Tibial nerve (tissue), 4 donors: ENCODE measurements at regions not wholly inside any gene's neighbourhood (a gene's known extent, or its start where the extent isn't known, plus 50 kb on each side); places are given as distances from the start of the nearest gene placed in this dataset.

Experiments used
- DNase-seq, 2 donors: peaks; one replicate each; pipeline ENCODE4 v3.0.0-alpha.2; 2019; ENCODE audit warnings: low spot score in 2 of 2
- H3K27ac ChIP-seq, 4 donors: fragments of 200-600 bp; sonication (generic) in 3 of 4; one replicate each; pipeline ENCODE4 v1.5.1; 2017 to 2019; ENCODE audit warnings: mild to moderate bottlenecking in 1 of 4
- H3K27me3 ChIP-seq, 2 donors: fragments of 200-600 bp; sonication (generic) in 1 of 2; one replicate each; pipeline versions ENCODE4 v1.5.1 to v1.6.0; 2017 to 2019
- H3K36me3 ChIP-seq, 3 donors: fragments of 200-600 bp; sonication (generic); one replicate each; pipeline ENCODE4 v1.5.1; 2018 to 2019
- H3K4me1 ChIP-seq, 4 donors: fragments of 200-600 bp; sonication (generic) in 3 of 4; one replicate each; pipeline ENCODE4 v1.5.1; 2017 to 2019
- H3K4me3 ChIP-seq, 4 donors: fragments of 200-600 bp; sonication (generic) in 3 of 4; one replicate each; pipeline ENCODE4 v1.5.1; 2017 to 2019; ENCODE audit warnings: mild to moderate bottlenecking in 1 of 4, moderate library complexity in 1 of 4
- H3K9me3 ChIP-seq, 4 donors: fragments of 200-600 bp; sonication (generic) in 3 of 4; one replicate each; pipeline ENCODE4 v1.5.1; 2017 to 2019
- EP300 ChIP-seq, 2 donors: sonication (generic); formaldehyde crosslinking; IDR thresholded peaks; one replicate each; pipeline ENCODE4 v1.6.1; 2017; ENCODE audit warnings: antibody characterized with exemption in 2 of 2, mild to moderate bottlenecking in 1 of 2
- POLR2A ChIP-seq, 2 donors: fragments of 450-650 bp; IDR thresholded peaks; one replicate each; pipeline ENCODE4 v1.6.1; 2017; ENCODE audit warnings: antibody characterized with exemption in 2 of 2, mild to moderate bottlenecking in 2 of 2, moderate library complexity in 2 of 2
- WGBS, 2 donors: methylation state at CpG; one replicate each; pipeline ENCODE4 v1.1.5; 2018; 5-methylcytosine and 5-hydroxymethylcytosine counted together
- TF ChIP-seq, protein P1 (sequence below), 5 experiments: fragments of 200-600 bp in 3 of 5; fragments of 450-650 bp in 2 of 5; sonication (generic) in 3 of 5; IDR thresholded peaks; one replicate each; pipeline ENCODE4 v1.5.1; 2016 to 2019; ENCODE audit warnings: antibody characterized with exemption in 5 of 5, mild to moderate bottlenecking in 3 of 5, moderate library complexity in 2 of 5

DNA sequence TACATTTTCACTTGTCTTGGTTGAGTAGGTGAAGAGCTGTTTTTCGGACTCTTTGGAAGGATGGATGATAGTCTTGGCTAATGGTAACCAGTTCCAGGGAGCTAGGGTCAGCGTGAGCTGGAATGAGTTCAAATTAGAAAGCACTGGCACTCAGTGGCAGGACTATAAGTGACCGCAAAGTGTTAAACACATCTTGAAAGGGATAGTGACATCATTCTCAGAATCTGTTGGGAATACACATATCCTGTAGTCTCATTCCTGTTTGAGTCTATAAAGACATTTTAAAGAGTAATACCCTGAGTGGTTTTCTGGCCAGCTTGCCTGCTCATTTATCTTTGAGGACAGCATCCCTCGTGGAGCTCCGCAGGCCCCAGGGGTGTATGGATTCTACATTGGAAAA, 56.7 kb upstream of the TMEM248 start:
- Histone ChIP-seq H3K27me3 (no peaks in the 10 kb centered on the region), H3K9me3 (no peaks in the 10 kb centered on the region), H3K27ac (no peak overlapping the region), H3K4me3 (no peak overlapping the region), H3K4me1 (no peaks in the 10 kb centered on the region), H3K36me3 (peaks cover 0 to 75% (median 0%) of the 10 kb centered on the region in 3 donors)
- no peak for DNase-seq
- TF ChIP-seq POLR2A (IDR thresholded peaks at IDR 0.05) (no peak), EP300 (IDR thresholded peaks at IDR 0.05) (no peak)
- TF ChIP-seq, protein P1, sequence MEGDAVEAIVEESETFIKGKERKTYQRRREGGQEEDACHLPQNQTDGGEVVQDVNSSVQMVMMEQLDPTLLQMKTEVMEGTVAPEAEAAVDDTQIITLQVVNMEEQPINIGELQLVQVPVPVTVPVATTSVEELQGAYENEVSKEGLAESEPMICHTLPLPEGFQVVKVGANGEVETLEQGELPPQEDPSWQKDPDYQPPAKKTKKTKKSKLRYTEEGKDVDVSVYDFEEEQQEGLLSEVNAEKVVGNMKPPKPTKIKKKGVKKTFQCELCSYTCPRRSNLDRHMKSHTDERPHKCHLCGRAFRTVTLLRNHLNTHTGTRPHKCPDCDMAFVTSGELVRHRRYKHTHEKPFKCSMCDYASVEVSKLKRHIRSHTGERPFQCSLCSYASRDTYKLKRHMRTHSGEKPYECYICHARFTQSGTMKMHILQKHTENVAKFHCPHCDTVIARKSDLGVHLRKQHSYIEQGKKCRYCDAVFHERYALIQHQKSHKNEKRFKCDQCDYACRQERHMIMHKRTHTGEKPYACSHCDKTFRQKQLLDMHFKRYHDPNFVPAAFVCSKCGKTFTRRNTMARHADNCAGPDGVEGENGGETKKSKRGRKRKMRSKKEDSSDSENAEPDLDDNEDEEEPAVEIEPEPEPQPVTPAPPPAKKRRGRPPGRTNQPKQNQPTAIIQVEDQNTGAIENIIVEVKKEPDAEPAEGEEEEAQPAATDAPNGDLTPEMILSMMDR (IDR thresholded peaks at IDR 0.05) = no peak
- WGBS, 2 donors = 81 to 89% methylated on average over 5 of the region's 5 CpGs

DNA sequence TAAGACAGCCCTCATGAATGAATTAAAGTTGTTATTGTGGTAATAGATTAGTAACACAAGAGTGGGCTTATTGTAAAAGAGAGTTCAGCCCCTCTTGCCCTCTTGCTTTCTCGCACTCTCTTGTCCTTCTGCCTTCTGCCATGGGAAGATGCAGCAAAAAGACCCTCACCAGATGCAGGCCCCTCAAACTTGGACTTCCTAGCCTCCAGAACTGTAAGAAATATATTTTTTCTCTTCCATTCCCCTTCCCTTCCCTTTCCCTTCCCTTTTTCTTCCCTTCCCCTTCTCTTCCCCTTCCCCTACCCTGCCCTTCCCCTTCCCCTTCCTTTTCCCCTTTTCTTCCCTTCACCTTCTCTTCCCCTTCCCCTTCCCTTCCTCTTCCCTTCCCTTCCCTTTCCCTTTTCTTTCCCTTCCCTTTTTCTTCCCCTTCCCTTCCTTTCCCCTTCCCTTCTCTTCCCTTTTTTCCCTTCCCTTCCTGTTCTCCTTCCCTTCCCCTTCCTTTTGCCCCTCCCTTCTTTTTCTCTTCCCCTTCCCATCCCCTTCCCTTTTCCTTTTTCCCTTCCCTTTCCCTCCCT, 55.6 kb upstream of the TMEM248 start:
- no peaks in the 10 kb centered on the region for H3K4me1 ChIP-seq
- TF ChIP-seq, protein P1 (IDR thresholded peaks at IDR 0.05) = no peak
- TF ChIP-seq EP300 (IDR thresholded peaks at IDR 0.05) (no peak), POLR2A (IDR thresholded peaks at IDR 0.05) (no peak)
- no peaks in the 10 kb centered on the region for H3K9me3 ChIP-seq
- 85 to 86% methylated on average over 1 of the region's 1 CpG for WGBS, 2 donors
- H3K36me3 ChIP-seq = peaks cover 0 to 75% (median 0%) of the 10 kb centered on the region in 3 donors
- no peak overlapping the region for H3K4me3 ChIP-seq
- DNase-seq = no peak
- H3K27me3 ChIP-seq = no peaks in the 10 kb centered on the region
- H3K27ac ChIP-seq = no peak overlapping the region

DNA sequence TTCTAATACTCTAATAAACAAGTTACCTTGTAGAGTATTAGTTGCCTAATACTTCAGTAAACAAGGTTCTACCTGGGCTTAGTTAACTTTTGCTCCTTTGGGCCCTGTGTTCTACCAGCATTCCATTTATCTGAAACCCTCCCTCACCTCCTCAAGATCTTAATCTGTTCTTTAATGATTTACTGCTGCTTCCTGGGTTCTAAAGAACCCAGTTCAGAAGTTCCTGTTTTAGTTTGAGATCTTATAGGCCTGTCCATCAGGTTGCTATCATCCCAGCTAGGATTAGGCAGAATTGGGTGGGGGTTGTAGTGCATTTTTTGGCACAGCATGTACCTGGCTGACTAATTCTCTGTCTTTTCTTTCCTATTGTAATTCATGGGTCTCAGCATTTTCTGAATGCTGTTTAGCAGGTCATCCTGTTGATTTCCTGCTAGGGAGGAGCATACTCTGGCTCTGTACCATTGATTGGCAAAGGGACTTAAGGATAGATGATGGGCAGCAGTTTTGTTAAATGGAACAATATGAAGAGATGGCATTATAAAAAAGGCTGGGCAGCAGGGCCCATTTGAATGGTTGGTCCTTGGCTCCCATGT, 53.7 kb upstream of the TMEM248 start:
- Histone ChIP-seq H3K36me3 (peaks cover 0 to 65% (median 0%) of the 10 kb centered on the region in 3 donors), H3K4me1 (no peaks in the 10 kb centered on the region), H3K27me3 (no peaks in the 10 kb centered on the region), H3K4me3 (no peak overlapping the region), H3K27ac (no peak overlapping the region), H3K9me3 (no peaks in the 10 kb centered on the region)
- DNase-seq = no peak
- TF ChIP-seq EP300 (IDR thresholded peaks at IDR 0.05) = no peak
- TF ChIP-seq, protein P1 (IDR thresholded peaks at IDR 0.05) = no peak
- TF ChIP-seq POLR2A (IDR thresholded peaks at IDR 0.05) = no peak

DNA sequence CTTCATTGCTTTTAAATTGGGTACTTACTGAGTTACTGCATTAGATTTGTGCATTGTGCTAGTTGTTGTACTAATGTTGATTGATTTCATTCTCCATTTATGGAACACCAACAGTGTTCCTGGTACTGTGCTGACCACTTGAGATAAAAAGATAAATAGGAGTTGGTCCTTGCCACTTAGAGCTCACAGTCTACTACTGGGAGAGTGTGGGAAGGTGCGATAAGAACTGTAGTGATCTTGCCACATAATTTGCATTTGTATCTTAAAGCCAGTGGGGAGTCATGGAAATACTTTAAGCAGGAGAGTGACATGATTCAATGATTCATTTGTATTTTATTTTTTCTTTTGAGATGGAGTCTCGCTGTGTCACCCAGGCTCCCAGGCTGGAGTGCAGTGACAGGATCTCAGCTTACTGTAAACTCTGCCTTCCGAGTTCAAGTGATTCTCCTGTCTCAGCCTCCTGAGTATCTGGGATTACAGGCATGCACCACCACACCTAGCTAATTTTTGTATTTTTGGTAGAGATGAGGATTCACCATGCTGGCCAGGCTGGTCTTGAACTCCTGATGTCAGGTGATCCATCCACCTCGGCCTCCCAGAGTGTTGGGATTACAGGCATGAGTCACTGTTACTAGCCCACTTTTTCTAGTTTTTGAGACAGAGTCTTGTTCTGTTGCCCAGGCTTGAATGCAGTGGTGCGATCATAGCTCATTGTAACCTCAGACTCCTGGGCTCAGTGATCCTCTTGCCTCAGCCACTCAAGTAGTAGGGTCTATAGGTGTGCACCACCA, 51.2 kb upstream of the TMEM248 start:
- no peaks in the 10 kb centered on the region for H3K4me1 ChIP-seq
- DNase-seq = no peak
- H3K27ac ChIP-seq = no peak overlapping the region
- H3K27me3 ChIP-seq = no peaks in the 10 kb centered on the region
- WGBS, 2 donors = 94 to 95% methylated on average over 5 of the region's 5 CpGs
- no peak overlapping the region for H3K4me3 ChIP-seq
- TF ChIP-seq POLR2A (IDR thresholded peaks at IDR 0.05) (no peak), EP300 (IDR thresholded peaks at IDR 0.05) (no peak)
- TF ChIP-seq, protein P1 (IDR thresholded peaks at IDR 0.05) = no peak
- H3K36me3 ChIP-seq = peaks cover 0 to 45% (median 0%) of the 10 kb centered on the region in 3 donors
- H3K9me3 ChIP-seq = no peaks in the 10 kb centered on the region

DNA sequence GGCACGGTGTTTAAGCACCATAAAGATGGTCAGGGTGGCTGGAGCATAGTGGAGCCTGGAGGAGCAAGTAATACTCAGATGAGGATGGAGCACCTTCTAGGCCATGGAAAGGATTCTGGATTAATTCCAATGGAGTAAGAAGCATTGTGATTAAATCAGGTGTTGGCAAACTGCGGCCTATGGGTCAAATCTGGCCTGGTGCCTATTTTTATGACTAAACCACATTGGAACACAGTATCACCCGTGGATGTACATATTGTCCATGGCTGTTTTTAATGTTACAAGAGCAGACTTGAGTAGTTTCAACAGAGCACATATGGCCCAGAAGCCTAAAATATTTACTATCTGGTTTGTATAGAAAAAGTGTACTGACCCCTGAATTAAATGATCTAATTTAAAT, 49.9 kb upstream of the TMEM248 start:
- no peak overlapping the region for H3K27ac ChIP-seq
- peaks cover 0 to 37% (median 0%) of the 10 kb centered on the region in 3 donors for H3K36me3 ChIP-seq
- no peaks in the 10 kb centered on the region for H3K9me3 ChIP-seq
- no peak overlapping the region for H3K4me3 ChIP-seq
- H3K27me3 ChIP-seq = no peaks in the 10 kb centered on the region
- TF ChIP-seq POLR2A (IDR thresholded peaks at IDR 0.05) = no peak
- TF ChIP-seq EP300 (IDR thresholded peaks at IDR 0.05) = no peak
- TF ChIP-seq, protein P1 (IDR thresholded peaks at IDR 0.05) = no peak
- DNase-seq = no peak
- WGBS, 2 donors = 90 to 93% methylated on average over 3 of the region's 3 CpGs
- no peaks in the 10 kb centered on the region for H3K4me1 ChIP-seq
